ENCODE measurements at regions not wholly inside any gene's neighbourhood (a gene's known extent, or its start where the extent isn't known, plus 50 kb on each side); places are given as distances from the start of the nearest gene placed in this dataset.

GRCh38 chr2:138871312-138871711 is 91.1 kb upstream of the NXPH2 start:
- DNase-seq (ENCODE audit: low read depth, low spot score): no peak

GRCh38 chr2:138867341-138867740 is 87.2 kb upstream of the NXPH2 start:
- DNase-seq (ENCODE audit: low read depth, low spot score): no peak

DNA sequence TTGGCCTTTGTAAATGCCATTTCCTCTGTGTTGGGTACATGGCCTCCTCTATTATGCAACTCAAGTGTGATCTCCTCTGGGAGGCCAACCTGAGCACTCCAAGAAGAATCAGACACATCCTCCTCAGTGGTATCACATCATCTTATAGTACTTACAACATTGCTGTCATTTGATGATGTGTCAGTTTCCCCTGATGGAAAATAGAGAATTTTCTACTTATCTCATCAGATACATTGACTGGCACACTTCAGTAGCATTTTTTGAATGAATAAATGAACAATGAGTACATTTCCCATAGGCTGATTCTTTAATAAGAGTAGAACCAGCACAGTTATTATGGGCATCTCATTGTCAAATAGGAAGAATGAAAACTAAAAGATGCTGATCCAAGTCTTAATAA is 86.6 kb upstream of the NXPH2 start:
- no peak for DNase-seq (ENCODE audit: low read depth, low spot score)

DNA sequence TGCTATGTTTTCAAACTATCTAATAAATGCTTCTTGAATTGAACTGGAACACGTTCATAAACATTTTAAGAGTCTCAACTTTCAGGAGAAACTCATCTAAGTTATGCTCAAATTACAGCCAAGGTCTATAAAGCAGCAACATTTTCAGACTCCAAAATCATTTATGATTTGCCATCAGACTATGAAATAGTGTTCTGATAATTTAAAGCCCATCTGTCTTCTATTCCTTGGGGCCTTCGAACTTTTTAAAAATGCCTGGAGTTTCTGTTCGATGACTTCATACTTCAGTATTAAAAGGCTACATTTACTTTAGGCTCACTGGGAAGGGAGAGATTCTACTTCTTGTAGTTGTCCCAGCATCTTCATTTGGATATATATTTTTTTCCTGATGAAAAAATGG is 73.6 kb upstream of the NXPH2 start:
- no peak for DNase-seq (ENCODE audit: low read depth, low spot score)

DNA sequence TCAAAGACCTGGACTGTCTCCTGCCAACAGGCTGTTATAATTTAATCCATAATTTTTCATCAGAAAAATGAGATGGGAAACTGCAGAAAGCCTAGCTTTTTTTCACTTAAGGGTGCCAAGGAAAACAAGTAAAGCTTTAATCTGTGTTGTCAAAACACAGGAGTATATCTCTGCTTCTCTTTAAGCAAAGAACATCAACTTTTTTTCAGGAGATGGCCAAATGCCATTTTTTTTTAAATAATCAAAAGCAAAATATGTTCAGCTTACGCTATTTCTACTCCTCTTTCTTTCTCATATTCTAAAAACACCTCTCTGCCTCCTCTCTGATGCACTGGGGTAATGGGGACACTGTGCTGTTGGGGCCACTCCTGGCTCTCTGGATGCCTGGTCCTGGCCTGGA is 73.1 kb upstream of the NXPH2 start:
- no peak for DNase-seq (ENCODE audit: low read depth, low spot score)

- DNase-seq (ENCODE audit: low read depth, low spot score): no peak
Measured at GRCh38 chr2:138846216-138846821, 66.1 kb upstream of the NXPH2 start.

DNA sequence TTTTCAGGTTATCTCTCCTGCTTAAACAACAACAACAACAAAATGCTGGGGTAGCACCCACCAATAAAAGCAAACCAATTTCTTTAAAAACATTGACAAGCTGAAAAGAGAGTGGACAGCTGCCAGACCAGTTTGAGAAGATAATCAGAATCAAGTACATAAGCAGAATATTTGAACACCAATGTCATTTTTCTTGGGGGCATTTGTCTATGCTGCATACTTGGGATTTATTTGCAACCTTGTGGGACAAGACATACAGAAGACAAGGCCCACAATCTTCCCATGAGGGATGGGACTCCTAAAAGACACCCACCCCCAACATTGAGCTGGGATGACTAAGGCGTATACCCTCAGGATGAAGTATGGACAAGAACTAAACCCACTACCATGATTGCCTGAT is 62.2 kb upstream of the NXPH2 start:
- no peak for DNase-seq (ENCODE audit: low read depth, low spot score)

DNA sequence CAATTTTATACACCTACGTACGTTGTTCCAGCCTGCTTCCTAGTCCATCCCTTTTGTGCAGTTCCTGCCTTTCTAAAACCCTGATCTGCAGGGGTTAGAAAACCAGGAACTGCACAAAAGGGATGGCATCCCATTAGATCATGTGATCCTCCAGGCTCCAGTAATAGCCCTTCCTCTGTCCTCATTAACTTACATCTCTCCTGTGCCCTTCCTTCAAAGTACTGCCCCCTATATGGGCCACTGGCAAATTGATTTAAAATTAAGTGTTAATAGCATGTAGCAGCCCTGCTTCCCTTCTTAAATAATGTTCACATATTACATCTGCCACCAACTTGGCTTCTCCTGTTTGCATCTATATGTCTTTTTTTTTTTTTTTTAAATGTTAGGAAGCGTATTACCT is 61.3 kb upstream of the NXPH2 start:
- DNase-seq (ENCODE audit: low read depth, low spot score): no peak

GRCh38 chr2:138838851-138839620 is 58.8 kb upstream of the NXPH2 start:
- no peak for DNase-seq (ENCODE audit: low read depth, low spot score)

DNA sequence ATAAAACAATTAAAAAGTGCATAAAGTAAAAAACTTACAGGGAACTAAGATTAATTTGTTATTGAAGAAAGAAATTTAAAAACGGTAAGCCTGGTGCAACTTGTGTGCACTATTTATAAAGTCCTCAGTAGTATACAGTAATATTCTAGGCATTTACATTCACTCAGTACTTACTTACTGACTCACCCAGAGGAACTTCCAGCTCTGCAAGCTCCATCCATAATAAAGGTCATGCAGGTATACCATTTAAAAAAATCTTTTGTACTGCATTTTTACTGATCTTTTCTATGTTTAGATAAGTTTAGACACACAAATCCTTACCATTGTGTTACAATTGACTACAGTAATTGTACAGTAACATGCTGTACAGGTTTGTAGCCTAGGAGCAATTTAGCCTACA is 51.5 kb upstream of the NXPH2 start:
- DNase-seq (ENCODE audit: low read depth, low spot score): no peak

DNA sequence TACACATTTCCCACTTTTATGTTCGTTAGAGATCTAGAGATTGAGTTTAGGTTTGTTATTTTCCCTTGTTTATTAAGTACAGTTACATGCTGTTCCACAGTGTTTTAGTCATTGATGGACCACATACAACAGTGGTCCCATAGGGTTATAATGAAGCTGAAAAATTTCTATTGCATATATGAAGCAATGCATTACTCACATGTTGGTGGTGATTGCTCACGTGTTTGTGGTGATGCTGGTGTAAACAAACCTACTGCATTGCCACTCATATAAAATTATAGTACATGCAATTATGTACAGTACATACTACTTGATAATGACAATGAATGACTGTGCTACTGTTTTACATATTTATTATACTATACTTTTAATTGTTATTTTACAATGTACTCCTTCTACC is 51.0 kb upstream of the NXPH2 start:
- DNase-seq (ENCODE audit: low read depth, low spot score): no peak

- DNase-seq (ENCODE audit: low read depth, low spot score): no peak
Measured at GRCh38 chr2:138830547-138830946, 50.4 kb upstream of the NXPH2 start.
